ENCODE measurements at regions not wholly inside any gene's neighbourhood (a gene's known extent, or its start where the extent isn't known, plus 50 kb on each side); places are given as distances from the start of the nearest gene placed in this dataset.

GRCh38 chr4:96598465-96598864, 758.6 kb downstream of the PDHA2 start:
- TF ChIP-seq, protein P1, sequence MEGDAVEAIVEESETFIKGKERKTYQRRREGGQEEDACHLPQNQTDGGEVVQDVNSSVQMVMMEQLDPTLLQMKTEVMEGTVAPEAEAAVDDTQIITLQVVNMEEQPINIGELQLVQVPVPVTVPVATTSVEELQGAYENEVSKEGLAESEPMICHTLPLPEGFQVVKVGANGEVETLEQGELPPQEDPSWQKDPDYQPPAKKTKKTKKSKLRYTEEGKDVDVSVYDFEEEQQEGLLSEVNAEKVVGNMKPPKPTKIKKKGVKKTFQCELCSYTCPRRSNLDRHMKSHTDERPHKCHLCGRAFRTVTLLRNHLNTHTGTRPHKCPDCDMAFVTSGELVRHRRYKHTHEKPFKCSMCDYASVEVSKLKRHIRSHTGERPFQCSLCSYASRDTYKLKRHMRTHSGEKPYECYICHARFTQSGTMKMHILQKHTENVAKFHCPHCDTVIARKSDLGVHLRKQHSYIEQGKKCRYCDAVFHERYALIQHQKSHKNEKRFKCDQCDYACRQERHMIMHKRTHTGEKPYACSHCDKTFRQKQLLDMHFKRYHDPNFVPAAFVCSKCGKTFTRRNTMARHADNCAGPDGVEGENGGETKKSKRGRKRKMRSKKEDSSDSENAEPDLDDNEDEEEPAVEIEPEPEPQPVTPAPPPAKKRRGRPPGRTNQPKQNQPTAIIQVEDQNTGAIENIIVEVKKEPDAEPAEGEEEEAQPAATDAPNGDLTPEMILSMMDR (conservative IDR thresholded peaks at IDR 0.05; ENCODE audit: low read depth, low read length), result no peak
- TF ChIP-seq EZH2 (IDR thresholded peaks at IDR 0.05; ENCODE audit: borderline replicate concordance, low read depth, low read length, poor library complexity, severe bottlenecking), result no peak

Measured in A673 (cell line).